ENCODE measurements at regions not wholly inside any gene's neighbourhood (a gene's known extent, or its start where the extent isn't known, plus 50 kb on each side); places are given as distances from the start of the nearest gene placed in this dataset.

GRCh38 chrX:2592279-2592678, 91.5 kb upstream of the DHRSX start:
- no peak for TF ChIP-seq CTCF (IDR thresholded peaks at IDR 0.05; ENCODE audit: low read depth, low read length)
- no peak for TF ChIP-seq EZH2phosphoT487 (IDR thresholded peaks at IDR 0.05; ENCODE audit: low read depth)
